ENCODE measurements at regions not wholly inside any gene's neighbourhood (a gene's known extent, or its start where the extent isn't known, plus 50 kb on each side); places are given as distances from the start of the nearest gene placed in this dataset.

DNA sequence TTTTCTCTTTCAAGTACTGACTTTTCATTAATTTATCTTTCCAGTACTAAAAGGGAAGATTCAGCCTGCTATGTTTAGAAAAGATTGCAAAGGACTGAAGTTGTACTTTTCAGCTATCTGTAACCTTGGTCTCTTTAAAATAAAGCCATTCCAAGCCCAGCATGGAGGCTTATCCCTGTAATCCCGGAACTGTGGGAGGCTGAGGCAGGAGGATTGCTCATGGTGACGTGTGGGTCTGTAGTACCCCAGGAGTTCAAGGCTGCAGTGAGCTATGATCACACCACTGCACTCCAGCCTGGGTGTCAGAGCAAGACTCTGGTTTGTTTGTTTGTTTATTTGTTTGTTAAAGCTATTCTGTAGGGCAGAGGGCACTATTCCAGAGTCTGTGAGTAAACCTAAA lies 50.6 kb upstream of the TMEM170B start:
- TF ChIP-seq CTCF (IDR thresholded peaks at IDR 0.05): no peak

GRCh38 chr6:11486486-11486885 lies 51.1 kb upstream of the TMEM170B start:
- no peak for TF ChIP-seq CTCF (IDR thresholded peaks at IDR 0.05)
- no peak for DNase-seq (ENCODE audit: low spot score)
- ATAC-seq (ENCODE audit: insufficient number of reproducible peaks, low FRiP score, low read depth): no peak
- H3K4me1 ChIP-seq (ENCODE audit: control insufficient read depth in 1 of 2, low read depth in 2 of 2): no peaks in the 10 kb centered on the region
- H3K27ac ChIP-seq: no peak overlapping the region
- H3K9me3 ChIP-seq: no peaks in the 10 kb centered on the region
- H3K4me3 ChIP-seq: no peak overlapping the region
- no peaks in the 10 kb centered on the region for H3K27me3 ChIP-seq (replicated peaks; ENCODE audit: insufficient read depth)
- no peaks in the 10 kb centered on the region for H3K36me3 ChIP-seq

More for the DNA sequence above, 50.6 kb upstream of the TMEM170B start:
- Histone ChIP-seq H3K9me3 (no peaks in the 10 kb centered on the region), H3K4me1 (ENCODE audit: control insufficient read depth in 1 of 2, low read depth in 2 of 2) (no peaks in the 10 kb centered on the region), H3K27me3 (replicated peaks; ENCODE audit: insufficient read depth) (no peaks in the 10 kb centered on the region), H3K4me3 (no peak overlapping the region), H3K27ac (no peak overlapping the region), H3K36me3 (no peaks in the 10 kb centered on the region)
- DNase-seq (ENCODE audit: low spot score) (no peak), ATAC-seq (ENCODE audit: insufficient number of reproducible peaks, low FRiP score, low read depth) (no peak)

DNA sequence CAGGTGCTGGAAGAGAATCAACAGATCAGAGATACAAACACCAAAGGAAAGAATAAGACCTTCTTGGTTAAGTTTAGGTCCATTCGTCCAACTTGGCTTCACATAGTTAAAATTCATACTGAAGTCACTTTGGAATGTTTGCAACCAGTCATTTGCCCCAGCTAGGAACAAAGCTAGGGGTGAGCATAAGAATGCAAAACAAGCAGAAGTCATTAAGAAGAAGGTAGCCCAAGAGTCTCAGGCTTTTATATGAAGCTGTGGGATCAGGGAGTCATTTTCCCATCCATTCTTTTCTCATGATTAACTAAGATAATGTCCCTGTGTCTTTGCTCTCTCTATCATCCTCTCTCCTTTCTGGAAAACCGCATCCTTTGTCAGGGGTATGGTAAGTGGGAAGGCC lies 51.5 kb upstream of the TMEM170B start:
- H3K36me3 ChIP-seq: no peaks in the 10 kb centered on the region
- no peak overlapping the region for H3K4me3 ChIP-seq
- H3K9me3 ChIP-seq: no peaks in the 10 kb centered on the region
- no peaks in the 10 kb centered on the region for H3K4me1 ChIP-seq (ENCODE audit: control insufficient read depth in 1 of 2, low read depth in 2 of 2)
- no peak overlapping the region for H3K27ac ChIP-seq
- DNase-seq (ENCODE audit: low spot score) (no peak), ATAC-seq (ENCODE audit: insufficient number of reproducible peaks, low FRiP score, low read depth) (no peak)
- H3K27me3 ChIP-seq (replicated peaks; ENCODE audit: insufficient read depth): no peaks in the 10 kb centered on the region
- no peak for TF ChIP-seq CTCF (IDR thresholded peaks at IDR 0.05)

DNA sequence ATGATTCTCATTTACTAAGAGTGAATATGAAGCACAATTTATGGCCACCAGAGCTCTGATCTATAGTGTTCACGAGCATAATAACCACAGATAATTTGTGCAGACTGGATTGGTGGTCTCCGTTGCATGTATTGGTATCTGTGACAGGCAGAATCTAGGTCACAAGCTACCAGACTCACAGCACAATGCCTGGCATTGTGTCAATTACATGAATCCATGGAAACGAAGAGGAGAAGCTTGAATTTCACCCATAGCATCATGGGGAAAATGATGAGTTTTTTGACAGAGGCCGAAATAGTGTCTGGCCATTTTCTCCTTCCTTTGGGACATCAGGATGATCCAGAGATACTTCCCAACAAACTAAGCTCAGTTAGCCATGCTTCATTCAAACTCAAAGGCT lies 52.3 kb upstream of the TMEM170B start:
- H3K4me3 ChIP-seq: no peak overlapping the region
- H3K36me3 ChIP-seq: no peaks in the 10 kb centered on the region
- no peak for ATAC-seq (ENCODE audit: insufficient number of reproducible peaks, low FRiP score, low read depth)
- DNase-seq (ENCODE audit: low spot score): no peak
- H3K27ac ChIP-seq: no peak overlapping the region
- no peak for TF ChIP-seq CTCF (IDR thresholded peaks at IDR 0.05)
- H3K4me1 ChIP-seq (ENCODE audit: control insufficient read depth in 1 of 2, low read depth in 2 of 2): no peaks in the 10 kb centered on the region
- no peaks in the 10 kb centered on the region for H3K9me3 ChIP-seq
- no peaks in the 10 kb centered on the region for H3K27me3 ChIP-seq (replicated peaks; ENCODE audit: insufficient read depth)

DNA sequence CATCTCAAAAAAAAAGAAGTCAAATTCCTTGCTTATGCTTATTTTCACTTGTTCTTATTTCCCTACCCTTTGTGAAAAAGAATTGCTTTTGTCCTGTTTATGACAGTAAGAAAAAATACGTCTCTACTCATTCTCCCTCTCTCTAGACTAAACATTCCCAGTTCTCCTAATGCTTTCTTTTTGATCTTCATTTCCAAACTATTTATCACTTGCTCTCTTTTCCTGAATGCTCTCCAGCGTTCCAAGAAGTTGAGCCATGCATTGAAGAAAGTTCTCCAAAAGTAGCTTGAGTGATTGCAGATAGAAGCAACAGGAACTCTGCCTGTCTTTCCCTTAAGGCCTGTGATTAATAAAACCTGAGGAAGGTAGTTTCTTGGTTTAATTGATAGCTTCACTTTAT lies 53.1 kb upstream of the TMEM170B start:
- ATAC-seq (ENCODE audit: insufficient number of reproducible peaks, low FRiP score, low read depth): no peak

More for the DNA sequence above, 53.1 kb upstream of the TMEM170B start:
- Histone ChIP-seq H3K4me1 (ENCODE audit: control insufficient read depth in 1 of 2, low read depth in 2 of 2) (no peaks in the 10 kb centered on the region), H3K27me3 (replicated peaks; ENCODE audit: insufficient read depth) (no peaks in the 10 kb centered on the region), H3K9me3 (no peaks in the 10 kb centered on the region), H3K36me3 (no peaks in the 10 kb centered on the region), H3K4me3 (no peak overlapping the region), H3K27ac (no peak overlapping the region)
- no peak for DNase-seq (ENCODE audit: low spot score)
- TF ChIP-seq CTCF (IDR thresholded peaks at IDR 0.05): no peak
